Progenitor cell of endocrine pancreas (in vitro differentiated cells): ENCODE measurements at regions not wholly inside any gene's neighbourhood (a gene's known extent, or its start where the extent isn't known, plus 50 kb on each side); places are given as distances from the start of the nearest gene placed in this dataset.

Experiments
- DNase-seq: peaks from one replicate; pipeline ENCODE4 v3.0.0; 2021; ENCODE audit warnings: low spot score; ENCODE audit not compliant: unreplicated experiment
- H3K27ac Mint-ChIP-seq: 2 replicates; pipeline ENCODE4 v1.8.0; 2021; ENCODE audit warnings: mild to moderate bottlenecking, moderate library complexity, mixed read lengths
- H3K27me3 Mint-ChIP-seq: 2 replicates; pipeline ENCODE4 v1.8.0; 2021; ENCODE audit warnings: mixed read lengths
- H3K36me3 Mint-ChIP-seq: 2 replicates; pipeline ENCODE4 v1.8.0; 2022; ENCODE audit warnings: mixed read lengths; ENCODE audit not compliant: insufficient read depth
- H3K4me1 Mint-ChIP-seq: 2 replicates; pipeline ENCODE4 v1.8.0; 2021; ENCODE audit warnings: low read depth, mixed read lengths
- H3K4me3 Mint-ChIP-seq: 2 replicates; pipeline ENCODE4 v1.8.0; 2021; ENCODE audit warnings: low read depth, mild to moderate bottlenecking, moderate library complexity, mixed read lengths
- H3K9me3 Mint-ChIP-seq: 2 replicates; pipeline ENCODE4 v1.8.0; 2021; ENCODE audit warnings: low read depth, mixed read lengths
- TF ChIP-seq, protein P1 (sequence below): fragments of 200-600 bp; sonication (generic); IDR thresholded peaks from one replicate; pipeline ENCODE4 v1.5.0; 2021; ENCODE audit warnings: antibody characterized with exemption, mild to moderate bottlenecking; ENCODE audit not compliant: unreplicated experiment

DNA sequence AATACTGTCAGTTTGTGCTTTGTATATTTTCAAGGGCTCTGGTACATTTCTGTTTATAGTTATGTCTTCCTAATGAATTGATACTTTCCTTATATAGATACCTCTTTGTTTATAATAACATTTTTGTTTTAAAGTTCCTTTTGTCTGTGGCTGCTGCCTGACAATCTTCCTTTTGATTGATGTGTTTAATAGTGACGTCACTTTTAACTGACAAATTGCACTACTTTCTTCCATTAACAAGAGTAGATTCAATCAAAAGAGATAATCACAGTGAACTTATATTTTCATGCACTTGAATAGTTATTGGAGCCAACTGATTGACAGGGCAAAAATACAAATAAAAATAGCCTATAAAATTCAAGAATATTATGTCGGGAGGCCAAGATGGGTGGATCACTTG is 371.7 kb downstream of the ANXA1 start:
- no peak overlapping the region for H3K4me3 Mint-ChIP-seq
- no peak for DNase-seq
- no peaks in the 10 kb centered on the region for H3K9me3 Mint-ChIP-seq
- no peaks in the 10 kb centered on the region for H3K4me1 Mint-ChIP-seq
- H3K27me3 Mint-ChIP-seq, result no peaks in the 10 kb centered on the region
- TF ChIP-seq, protein P1, sequence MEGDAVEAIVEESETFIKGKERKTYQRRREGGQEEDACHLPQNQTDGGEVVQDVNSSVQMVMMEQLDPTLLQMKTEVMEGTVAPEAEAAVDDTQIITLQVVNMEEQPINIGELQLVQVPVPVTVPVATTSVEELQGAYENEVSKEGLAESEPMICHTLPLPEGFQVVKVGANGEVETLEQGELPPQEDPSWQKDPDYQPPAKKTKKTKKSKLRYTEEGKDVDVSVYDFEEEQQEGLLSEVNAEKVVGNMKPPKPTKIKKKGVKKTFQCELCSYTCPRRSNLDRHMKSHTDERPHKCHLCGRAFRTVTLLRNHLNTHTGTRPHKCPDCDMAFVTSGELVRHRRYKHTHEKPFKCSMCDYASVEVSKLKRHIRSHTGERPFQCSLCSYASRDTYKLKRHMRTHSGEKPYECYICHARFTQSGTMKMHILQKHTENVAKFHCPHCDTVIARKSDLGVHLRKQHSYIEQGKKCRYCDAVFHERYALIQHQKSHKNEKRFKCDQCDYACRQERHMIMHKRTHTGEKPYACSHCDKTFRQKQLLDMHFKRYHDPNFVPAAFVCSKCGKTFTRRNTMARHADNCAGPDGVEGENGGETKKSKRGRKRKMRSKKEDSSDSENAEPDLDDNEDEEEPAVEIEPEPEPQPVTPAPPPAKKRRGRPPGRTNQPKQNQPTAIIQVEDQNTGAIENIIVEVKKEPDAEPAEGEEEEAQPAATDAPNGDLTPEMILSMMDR, result no peak
- no peak overlapping the region for H3K27ac Mint-ChIP-seq
- H3K36me3 Mint-ChIP-seq, result no peaks in the 10 kb centered on the region

DNA sequence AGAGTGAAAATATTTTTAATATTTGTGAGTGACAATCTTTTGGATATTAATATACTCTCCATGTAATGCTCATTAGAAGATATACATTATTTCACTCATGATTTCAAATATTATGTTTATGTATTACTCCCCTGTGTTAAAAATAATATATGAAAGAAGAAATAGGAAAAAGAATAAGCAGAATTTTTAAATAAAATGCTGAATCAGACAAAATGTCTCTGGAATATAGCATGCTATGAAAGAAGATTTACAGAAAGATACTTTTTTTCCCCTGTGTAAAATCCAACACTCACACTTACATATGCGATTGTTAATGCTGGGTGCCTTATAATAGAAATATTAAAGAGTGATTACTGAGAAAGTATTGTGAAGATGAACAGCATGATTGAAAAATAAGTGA is 373.7 kb downstream of the ANXA1 start:
- DNase-seq, result no peak
- no peaks in the 10 kb centered on the region for H3K9me3 Mint-ChIP-seq
- no peak overlapping the region for H3K4me3 Mint-ChIP-seq
- no peaks in the 10 kb centered on the region for H3K4me1 Mint-ChIP-seq
- TF ChIP-seq, protein P1, result no peak
- H3K27ac Mint-ChIP-seq, result no peak overlapping the region
- H3K36me3 Mint-ChIP-seq, result no peaks in the 10 kb centered on the region
- H3K27me3 Mint-ChIP-seq, result no peaks in the 10 kb centered on the region

DNA sequence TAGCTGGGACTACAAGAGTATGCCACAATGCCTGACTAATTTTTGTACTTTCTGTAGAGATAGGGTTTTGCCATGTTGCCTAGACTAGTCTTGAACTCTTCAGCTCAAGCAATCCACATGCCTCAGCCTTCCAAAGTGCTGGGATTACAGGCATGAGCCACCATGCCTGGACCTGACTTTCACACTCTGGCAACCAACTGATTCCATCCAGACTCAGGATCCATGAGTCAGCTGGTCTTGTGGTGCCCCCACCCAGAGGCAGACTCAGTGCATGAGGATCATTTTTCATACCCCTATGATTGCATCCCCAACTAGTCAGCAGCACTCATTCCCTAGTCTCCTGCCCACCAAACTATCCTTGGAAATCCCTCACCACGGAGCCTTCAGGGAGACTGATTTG is 375.9 kb downstream of the ANXA1 start:
- H3K27me3 Mint-ChIP-seq, result no peaks in the 10 kb centered on the region
- H3K9me3 Mint-ChIP-seq, result no peaks in the 10 kb centered on the region
- no peak for DNase-seq
- no peak overlapping the region for H3K4me3 Mint-ChIP-seq
- no peaks in the 10 kb centered on the region for H3K4me1 Mint-ChIP-seq
- TF ChIP-seq, protein P1, result no peak
- H3K36me3 Mint-ChIP-seq, result no peaks in the 10 kb centered on the region
- H3K27ac Mint-ChIP-seq, result no peak overlapping the region

DNA sequence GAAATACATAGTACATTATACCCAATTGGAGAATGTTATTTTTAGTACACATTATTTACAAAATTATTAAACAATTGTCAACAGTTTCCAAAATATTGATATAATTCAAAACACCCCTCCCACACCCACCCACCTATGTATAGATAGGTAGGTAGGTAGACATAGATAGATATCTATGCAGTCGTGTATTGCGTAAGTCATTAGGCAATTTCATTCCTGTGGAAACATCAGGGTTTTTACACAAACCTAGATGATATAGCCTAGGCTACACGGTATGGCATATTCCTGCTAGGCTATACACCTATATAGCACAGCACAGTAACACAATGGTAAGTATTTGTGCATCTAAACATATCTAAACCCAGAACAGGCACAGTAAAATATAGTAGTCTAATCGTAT is 377.3 kb downstream of the ANXA1 start:
- TF ChIP-seq, protein P1, result no peak
- H3K4me3 Mint-ChIP-seq, result no peak overlapping the region
- DNase-seq, result no peak
- H3K9me3 Mint-ChIP-seq, result no peaks in the 10 kb centered on the region
- no peaks in the 10 kb centered on the region for H3K27me3 Mint-ChIP-seq
- H3K36me3 Mint-ChIP-seq, result no peaks in the 10 kb centered on the region
- no peaks in the 10 kb centered on the region for H3K4me1 Mint-ChIP-seq
- H3K27ac Mint-ChIP-seq, result no peak overlapping the region

DNA sequence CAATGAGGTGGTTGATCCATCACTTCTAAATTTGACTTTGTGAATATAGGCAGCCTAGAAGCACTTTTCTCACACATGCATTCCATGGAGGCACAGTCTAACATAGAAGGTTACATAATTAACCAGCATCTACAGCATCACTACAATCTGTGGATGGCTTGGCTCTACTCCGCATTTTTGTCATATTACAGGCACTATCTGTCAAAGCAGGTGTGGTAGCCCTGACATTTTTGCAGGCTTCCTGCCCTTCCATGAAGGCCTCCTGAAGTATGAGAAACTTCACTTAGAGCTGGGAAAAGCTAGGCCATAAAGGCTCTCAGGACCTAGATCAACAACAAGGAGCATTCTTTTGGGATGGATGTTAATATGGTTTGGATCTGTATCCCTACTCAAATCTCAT is 378.0 kb downstream of the ANXA1 start:
- H3K9me3 Mint-ChIP-seq, result no peaks in the 10 kb centered on the region
- no peaks in the 10 kb centered on the region for H3K4me1 Mint-ChIP-seq
- H3K4me3 Mint-ChIP-seq, result no peak overlapping the region
- TF ChIP-seq, protein P1, result no peak
- H3K27me3 Mint-ChIP-seq, result no peaks in the 10 kb centered on the region
- DNase-seq, result no peak
- no peaks in the 10 kb centered on the region for H3K36me3 Mint-ChIP-seq
- no peak overlapping the region for H3K27ac Mint-ChIP-seq
